DOHH2 (cell line): ENCODE measurements at regions not wholly inside any gene's neighbourhood (a gene's known extent, or its start where the extent isn't known, plus 50 kb on each side); places are given as distances from the start of the nearest gene placed in this dataset.

Experiments used
- CTCF ChIP-seq: fragments of 200-600 bp; sonication (generic); IDR thresholded peaks from one replicate; pipeline ENCODE4 v1.5.1; 2014; ENCODE audit warnings: antibody characterized with exemption, mild to moderate bottlenecking, low read depth, low read length; ENCODE audit not compliant: poor library complexity, severe bottlenecking
- EZH2phosphoT487 ChIP-seq: fragments of 200-600 bp; sonication (generic); IDR thresholded peaks from 2 replicates; pipeline ENCODE4 v1.6.1; 2017; ENCODE audit warnings: borderline replicate concordance, mild to moderate bottlenecking, antibody characterized with exemption, low read length, moderate library complexity, mixed read lengths

- TF ChIP-seq CTCF = no peak
- no peak for TF ChIP-seq EZH2phosphoT487
Observed at GRCh38 chr12:42669553-42669952, 80.0 kb upstream of the PRICKLE1 start.
